HG03025 (cell line): ENCODE measurements at regions not wholly inside any gene's neighbourhood (a gene's known extent, or its start where the extent isn't known, plus 50 kb on each side); places are given as distances from the start of the nearest gene placed in this dataset.

Source experiments
- ATAC-seq: cut with Tn5 transposase; IDR thresholded peaks from one replicate; pipeline ENCODE4 v1.9.1; 2021; ENCODE audit warnings: mild to moderate bottlenecking, moderate library complexity; ENCODE audit not compliant: unreplicated experiment, low FRiP score

DNA sequence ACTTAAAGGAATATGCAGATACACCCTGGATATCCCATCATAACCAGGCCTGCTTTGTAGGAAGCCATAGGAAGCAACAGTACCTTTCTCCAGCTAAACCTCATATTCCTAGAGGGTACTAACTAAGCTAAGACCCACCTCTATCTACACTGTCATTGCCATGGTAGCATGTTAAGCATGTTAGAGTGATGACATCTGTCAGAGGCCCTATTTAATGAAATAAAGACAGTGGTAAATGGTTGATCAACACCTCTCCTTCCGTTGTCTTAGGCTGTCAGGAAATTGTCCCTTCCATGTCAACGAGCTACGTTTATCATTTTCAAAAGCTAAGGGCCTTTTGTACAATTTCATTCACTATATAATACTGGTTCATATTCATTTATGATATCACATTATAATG lies 251.1 kb upstream of the PSMD7 start:
- ATAC-seq = no peak

DNA sequence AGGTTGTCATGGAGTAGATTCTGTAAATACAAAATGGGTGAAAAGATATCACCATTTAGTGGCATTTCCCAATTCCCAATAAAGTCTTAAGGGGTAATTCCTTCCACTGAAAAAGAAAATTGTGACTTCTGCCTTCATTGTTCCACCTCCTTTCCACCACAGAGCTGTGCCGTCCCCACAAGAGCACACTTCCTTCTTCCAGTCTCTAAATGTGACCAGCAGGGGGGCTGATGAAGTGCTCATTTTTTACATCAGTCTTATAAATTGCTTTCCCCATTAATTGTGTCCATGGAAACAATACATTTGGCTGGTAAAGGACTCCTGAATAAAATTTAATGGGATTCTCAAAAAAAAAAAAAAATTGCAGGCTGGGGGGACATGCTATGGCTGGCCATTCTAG lies 260.8 kb upstream of the PSMD7 start:
- ATAC-seq = no peak

GRCh38 chr16:74034862-74035261 lies 261.8 kb upstream of the PSMD7 start:
- ATAC-seq = no peak

DNA sequence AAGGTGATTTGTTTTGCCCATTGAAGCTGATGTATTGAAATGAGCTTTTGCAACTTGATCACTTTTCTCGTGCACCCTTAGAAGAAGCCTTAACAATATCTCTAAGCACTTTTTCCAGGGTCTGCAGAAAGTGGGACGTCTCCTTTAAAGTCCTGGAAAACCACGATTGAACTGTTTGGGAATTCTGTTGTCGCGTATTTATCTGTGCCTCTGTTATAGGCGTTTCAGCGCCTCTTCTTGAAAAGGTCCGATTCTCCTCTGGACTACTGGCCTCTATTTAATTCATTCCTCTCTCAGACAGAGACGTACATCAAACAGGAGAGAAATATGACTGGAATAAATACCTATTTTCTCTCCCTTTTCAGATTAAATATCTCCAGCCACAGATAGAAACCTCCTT lies 262.4 kb upstream of the PSMD7 start:
- ATAC-seq = no peak

GRCh38 chr16:74033441-74033995 lies 263.1 kb upstream of the PSMD7 start:
- no peak for ATAC-seq

- ATAC-seq = no peak
Measured at GRCh38 chr16:74031551-74031950, 265.1 kb upstream of the PSMD7 start.

- no peak for ATAC-seq
Measured at GRCh38 chr16:74030000-74030706, 266.5 kb upstream of the PSMD7 start.

DNA sequence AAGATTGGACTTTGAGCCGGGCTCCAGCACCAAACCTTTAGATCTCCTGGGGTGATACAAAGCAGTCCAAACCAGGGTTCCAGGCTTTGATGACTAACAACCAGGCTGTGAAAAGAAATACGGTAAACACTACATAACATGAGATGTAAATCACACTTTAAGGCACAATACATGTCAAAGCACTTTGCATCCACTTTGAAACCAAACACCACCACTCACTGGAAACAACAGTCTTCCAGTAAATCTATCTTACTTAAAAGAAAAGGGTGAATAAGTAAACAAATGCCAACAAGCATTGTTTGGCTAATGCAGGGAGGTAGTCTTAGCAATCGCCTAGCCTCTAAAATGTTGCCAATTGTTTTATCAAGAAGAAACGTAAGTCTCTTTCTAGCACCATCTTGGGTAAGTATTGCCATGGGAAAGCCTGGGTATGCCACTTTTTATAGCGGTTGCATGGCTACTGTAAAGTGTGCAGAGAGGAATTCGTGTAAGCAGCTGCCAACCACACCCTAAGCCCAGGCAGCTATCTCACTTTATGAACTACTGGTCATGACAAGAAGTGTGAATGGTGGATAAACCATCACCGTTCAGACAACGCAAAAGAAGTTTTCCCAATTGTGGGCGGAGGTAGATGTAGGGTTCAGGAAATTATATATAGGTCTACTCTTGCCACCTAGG lies 267.4 kb upstream of the PSMD7 start:
- no peak for ATAC-seq

DNA sequence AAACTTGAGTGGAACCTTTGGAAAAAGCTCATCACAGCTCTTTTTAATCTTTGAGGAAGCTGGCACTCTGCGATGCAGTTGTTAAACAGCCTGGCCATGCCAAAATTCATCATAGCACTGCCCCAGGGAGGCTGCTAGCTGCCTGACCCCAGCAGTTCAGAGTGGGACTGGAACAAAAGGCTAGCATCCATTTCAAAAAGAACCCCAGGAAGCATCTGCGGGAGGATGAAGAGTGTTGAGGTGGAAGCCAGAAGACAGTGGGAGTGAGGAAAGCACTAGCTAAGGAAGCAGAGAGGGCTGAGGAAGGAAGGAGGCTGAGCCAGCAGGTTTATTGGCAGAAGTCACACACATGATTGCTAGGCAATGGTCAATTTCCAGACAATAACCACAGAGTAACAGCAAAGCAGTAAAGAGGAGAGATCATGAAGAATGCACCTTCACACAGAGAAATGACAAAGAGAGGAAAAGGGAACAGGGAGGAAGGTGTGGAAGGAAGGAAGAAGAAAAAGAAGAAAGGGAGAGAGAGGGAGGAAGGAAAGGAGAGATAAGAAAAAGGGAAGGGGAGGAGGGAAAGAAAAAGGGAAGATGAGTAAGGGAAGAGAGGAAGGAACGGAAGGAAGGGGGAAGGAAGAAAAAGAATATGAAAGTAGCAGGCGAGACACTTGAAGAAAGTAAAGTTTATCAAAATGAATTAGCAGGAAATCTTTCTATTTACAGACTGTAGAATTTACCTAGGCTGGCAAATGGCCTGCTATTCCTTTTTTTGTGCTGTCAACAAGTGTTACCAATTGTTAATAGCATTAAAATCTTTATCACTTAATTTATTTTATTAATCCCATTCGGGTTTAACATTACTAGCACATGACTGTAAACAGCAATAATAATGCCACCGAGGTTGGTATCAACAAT lies 270.0 kb upstream of the PSMD7 start:
- ATAC-seq = no peak

- ATAC-seq = no peak
Measured at GRCh38 chr16:74024953-74025352, 271.7 kb upstream of the PSMD7 start.

GRCh38 chr16:74020095-74020670 lies 276.4 kb upstream of the PSMD7 start:
- ATAC-seq = no peak

DNA sequence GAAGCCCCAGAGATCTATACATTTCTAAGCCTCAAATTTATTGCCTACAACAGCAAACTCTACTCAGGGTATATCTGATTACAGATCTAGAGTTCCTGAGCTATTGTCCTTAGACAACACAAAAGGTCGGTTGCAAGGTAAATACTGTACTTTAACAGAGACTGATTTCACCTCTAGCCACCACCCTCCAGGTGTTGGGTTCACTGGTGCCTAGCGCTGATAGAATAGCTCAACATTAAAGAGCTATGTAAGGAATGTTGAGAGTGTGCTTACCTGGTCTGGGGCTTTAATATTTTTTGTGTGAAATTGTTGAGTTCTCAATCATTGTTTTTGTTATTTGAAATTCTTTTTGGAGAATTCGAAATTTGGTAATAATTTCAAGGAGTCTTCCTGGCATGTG lies 277.0 kb upstream of the PSMD7 start:
- ATAC-seq = no peak

DNA sequence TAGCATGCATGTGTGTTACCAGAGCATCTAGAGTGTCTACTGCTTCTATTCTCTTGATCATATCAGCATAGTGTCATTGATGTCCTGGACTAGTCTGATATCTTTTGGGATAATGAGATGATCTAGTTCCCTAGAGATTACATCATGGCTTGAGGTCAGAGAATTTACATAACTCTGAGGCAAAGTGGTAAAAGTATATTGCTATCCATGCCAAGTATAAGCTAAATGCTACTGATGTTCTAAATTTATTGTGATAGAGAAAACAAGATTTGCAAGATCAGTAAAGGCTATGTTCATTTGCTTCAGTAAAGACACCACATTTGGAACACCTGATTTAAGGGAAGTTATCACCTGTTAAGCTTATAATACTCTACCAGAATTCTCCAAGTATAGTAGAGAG lies 280.7 kb upstream of the PSMD7 start:
- ATAC-seq = no peak

DNA sequence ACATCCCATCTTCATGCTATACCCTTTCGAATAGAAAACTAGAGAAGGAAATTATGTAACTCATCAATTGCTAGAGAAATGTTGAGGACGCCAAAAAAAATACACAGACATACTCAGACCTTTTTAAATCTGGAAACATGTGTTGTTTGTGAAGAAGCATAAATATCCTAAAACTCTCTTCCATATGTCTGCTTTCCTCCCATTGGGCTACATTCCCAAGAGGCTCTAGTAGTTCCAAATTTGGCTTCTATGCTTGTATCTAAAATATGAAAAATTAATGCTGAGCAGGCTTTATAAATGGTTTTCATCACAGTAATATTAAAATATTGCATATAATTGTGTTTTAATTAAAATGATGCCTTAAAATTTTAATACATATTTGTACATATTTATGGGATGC lies 297.9 kb upstream of the PSMD7 start:
- ATAC-seq = no peak

GRCh38 chr16:73997971-73998370 lies 298.6 kb upstream of the PSMD7 start:
- no peak for ATAC-seq

DNA sequence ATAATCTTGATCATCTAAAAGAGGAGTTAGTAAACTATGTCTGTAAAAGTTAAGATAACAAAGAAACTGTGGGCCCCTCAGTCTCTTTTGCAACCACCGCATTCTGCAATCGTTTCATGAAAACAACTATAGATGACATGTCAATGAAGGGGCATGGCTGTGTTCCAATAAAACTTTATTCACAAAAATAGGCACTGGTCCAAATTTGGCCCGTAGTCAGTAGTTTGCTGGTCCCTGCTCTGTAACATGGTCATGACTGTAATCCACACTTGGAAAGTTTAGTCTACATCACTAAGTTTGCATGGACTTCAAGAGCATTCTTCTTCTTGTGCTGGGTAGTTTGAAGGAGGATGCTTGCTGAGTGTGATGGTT lies 299.3 kb upstream of the PSMD7 start:
- ATAC-seq = no peak

DNA sequence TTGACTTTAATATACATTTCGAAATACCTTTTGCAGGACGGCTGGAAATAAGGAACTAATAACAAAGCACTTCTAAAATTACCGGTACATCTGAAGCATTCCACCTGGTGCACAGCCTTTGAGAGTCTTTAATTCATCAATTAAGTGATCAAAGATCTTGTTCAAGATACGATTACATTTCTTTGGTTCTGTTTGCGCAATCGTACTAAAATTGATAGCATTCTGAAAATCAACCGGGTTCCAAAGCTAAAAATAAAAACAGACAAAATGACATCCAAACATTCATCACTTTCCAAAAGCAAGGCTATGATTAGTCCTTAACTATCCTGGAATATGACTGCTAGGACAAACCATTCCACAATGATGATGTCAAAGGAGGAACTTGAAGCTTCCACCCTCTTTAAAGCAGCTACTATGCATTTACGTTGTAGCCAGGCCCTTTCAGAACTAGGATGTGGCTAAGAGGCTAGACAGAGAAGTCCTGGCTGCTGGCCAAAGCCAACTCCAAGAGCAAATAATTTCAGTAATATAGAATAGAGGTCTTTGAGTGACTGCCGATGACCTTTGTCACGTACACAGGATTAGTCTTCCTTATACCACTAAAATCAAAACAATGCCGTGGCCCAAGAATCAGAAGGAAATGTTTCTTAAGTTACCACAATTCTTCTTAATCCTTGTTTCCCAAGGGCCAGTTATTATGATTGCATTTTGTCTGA lies 299.8 kb upstream of the PSMD7 start:
- no peak for ATAC-seq

GRCh38 chr16:73993878-73994277 lies 302.7 kb upstream of the PSMD7 start:
- no peak for ATAC-seq

- no peak for ATAC-seq
Measured at GRCh38 chr16:73978407-73978784, 318.2 kb upstream of the PSMD7 start.

DNA sequence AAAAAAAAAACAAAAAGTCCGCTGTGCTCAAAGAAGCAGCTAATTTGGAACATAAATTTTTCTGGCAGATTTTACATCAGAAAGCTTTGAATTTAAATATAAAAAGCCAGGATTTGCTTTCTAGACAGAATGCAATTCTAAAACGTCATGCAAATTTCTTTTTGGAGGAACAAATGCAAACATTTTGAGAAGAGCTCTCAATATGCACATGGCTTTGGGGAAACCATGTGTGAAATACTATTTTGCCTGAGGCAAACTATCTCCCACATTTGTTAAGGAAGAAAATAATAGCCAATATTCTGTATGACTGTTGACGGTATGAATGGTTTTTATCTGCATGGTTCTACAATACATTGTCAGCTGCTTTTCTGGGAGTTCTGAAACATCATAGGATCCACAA lies 320.0 kb upstream of the PSMD7 start:
- ATAC-seq = no peak
